GM19455 (cell line): ENCODE measurements at regions not wholly inside any gene's neighbourhood (a gene's known extent, or its start where the extent isn't known, plus 50 kb on each side); places are given as distances from the start of the nearest gene placed in this dataset.

Experiments used
- ATAC-seq: cut with Tn5 transposase; IDR thresholded peaks from one replicate; pipeline ENCODE4 v1.9.1; 2021; ENCODE audit not compliant: unreplicated experiment

GRCh38 chr10:33753389-33753788, 418.9 kb upstream of the NRP1 start:
- ATAC-seq = no peak

DNA sequence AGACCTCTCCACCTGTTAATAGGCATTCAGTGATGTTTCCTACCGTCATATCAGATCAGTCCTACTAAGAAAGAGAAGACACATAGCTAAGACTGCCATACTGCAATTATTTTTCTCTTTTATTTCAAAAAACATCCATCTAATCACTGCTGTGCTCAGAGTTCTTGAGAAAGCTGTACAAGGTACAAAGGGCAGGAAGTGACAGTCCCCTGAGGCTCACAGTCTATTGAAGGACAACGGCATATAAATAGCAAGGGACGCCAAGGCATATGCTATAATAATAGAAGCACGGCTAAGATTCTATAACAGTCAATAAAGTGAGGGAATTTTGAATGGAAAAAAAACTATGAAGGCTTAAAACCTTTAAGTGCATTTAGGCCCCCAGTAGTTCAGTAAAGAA, 415.3 kb upstream of the NRP1 start:
- ATAC-seq = no peak

GRCh38 chr10:33749067-33749735, 414.7 kb upstream of the NRP1 start:
- no peak for ATAC-seq

- no peak for ATAC-seq
These were observed 412.4 kb upstream of the NRP1 start for GRCh38 chr10:33746836-33747268.

DNA sequence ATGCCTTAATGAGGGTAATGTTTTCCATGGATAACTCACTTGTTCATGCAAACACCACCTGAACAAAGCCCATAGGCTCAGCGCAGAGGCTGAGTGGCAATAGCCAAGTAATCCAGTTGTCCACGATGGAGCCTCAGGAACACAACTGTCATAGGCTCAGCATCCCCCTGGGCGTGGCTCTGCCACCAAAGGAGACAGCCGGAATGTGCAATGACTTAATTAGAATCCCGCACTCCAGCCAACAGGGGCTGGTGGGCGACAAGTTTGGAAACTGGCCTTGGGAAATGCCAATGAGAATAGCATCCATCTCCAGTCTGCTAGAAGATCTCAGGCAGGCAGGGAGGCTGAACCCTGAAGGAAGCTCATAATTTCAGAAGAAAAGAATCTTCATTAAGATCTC, 411.7 kb upstream of the NRP1 start:
- ATAC-seq = no peak

- ATAC-seq = no peak
These were observed 409.0 kb upstream of the NRP1 start for GRCh38 chr10:33743429-33743857.

DNA sequence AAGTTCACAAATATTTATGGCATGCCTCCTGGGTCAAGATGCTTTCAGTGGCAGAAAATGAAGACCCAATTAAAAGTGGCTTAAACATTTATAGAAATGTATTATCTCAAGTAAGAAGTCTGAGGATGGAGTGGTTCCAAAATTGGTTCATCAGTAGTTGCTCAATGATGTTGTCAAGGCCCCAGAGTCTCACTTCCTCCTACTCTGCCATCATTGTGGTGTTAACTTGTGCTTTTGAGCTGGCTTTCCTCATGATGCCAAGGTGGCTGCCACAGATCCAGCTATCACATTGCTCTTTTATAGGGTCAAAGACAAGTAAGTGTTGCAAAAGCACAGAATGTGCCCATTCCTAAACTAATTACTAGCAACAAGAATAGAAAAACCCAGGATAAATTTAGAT, 404.6 kb upstream of the NRP1 start:
- ATAC-seq = no peak

GRCh38 chr10:33735464-33735923, 401.0 kb upstream of the NRP1 start:
- ATAC-seq = no peak

GRCh38 chr10:33734393-33735155, 400.1 kb upstream of the NRP1 start:
- ATAC-seq = no peak

GRCh38 chr10:33733058-33733457, 398.6 kb upstream of the NRP1 start:
- ATAC-seq = no peak

GRCh38 chr10:33732161-33732680, 397.8 kb upstream of the NRP1 start:
- ATAC-seq = no peak

DNA sequence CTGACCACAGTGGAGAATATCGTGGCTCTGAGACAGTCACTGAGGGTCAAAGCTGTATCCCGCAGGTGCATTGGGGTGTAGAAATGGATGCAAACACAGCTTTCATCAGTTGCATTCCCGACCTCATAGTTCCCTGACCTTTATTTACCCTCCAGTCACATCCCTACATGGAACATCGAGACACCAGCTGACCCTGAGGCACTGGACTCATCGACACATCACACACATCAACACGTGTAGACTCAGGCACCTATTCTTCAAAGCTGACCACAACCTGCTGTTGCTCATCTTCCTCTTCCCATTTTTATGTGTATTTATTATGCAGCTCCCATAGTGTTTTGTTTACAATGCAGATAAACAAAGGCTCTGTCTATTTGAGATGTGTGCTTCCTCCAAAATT, 396.9 kb upstream of the NRP1 start:
- no peak for ATAC-seq

- ATAC-seq = no peak
These were observed 391.0 kb upstream of the NRP1 start for GRCh38 chr10:33725430-33725829.

DNA sequence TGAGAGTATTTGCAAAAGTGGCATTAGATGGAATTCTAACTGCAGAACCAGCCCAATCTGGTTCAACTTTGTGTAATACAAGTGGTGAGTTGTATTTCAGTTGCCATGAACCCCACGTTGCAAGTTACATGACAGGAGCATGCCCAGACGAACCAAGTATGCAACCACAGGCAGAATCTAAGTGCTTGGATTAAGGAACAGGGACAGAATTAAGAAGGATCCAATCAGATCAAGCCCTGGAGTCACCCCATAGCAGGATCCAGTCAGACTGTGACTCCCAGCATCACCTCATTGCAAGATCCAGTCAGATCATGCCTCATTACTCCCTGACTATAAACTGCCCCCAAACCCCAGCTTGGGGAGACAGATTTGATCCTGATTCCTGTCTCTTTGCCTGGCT, 388.7 kb upstream of the NRP1 start:
- ATAC-seq = no peak

- no peak for ATAC-seq
These were observed 387.6 kb upstream of the NRP1 start for GRCh38 chr10:33722067-33722466.

DNA sequence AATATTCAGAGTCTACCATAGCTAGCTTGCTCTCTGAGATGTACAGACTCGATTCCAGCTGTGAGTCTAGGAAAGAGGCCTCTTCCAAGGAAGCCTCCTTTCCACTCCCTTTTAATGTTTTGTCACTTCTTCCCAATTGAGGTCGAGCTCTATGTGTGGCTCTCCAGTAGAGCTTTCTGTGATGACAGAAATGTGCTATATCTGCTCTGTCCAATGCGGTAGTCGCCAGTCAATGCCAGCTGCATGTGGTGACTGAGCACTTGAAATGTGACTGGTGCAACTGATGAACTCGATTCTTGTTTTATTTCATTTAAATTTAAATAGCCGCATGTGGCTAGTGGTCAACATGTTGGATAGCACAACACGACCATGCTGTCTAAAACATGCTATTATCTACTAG, 387.0 kb upstream of the NRP1 start:
- no peak for ATAC-seq

GRCh38 chr10:33720161-33720560, 385.7 kb upstream of the NRP1 start:
- no peak for ATAC-seq

DNA sequence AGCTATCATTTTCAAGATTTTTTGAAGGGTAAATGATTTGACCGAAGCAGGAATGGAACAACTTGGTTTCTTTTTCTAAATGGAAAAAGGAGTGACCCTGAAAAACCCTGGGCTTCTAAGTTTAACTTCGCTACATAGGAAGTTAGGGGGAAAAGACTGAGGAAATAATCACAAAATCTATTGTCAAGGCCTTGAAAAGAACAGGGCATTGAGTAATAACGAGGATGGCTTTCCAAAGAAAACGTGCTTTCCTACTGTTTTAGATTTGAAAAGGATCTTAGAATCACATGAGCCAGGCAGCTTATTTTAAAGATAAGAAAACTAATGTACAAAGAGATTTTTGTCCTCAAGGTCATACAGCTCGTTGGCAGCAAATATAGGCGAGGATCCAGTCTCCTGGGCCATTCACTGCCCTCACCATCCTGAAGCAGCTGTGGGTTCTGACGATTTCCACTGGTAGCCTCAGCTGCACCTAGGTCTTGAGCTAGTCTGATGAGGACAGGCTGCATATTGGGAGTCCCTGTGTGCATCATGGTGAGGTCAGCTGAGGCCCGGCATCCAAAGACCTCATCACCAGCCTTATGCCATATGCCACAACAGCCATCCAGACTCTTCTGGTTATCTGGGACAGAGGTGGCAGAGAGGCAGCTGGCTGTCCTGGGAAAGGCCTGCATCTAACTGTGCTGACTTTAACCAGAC, 384.7 kb upstream of the NRP1 start:
- no peak for ATAC-seq

DNA sequence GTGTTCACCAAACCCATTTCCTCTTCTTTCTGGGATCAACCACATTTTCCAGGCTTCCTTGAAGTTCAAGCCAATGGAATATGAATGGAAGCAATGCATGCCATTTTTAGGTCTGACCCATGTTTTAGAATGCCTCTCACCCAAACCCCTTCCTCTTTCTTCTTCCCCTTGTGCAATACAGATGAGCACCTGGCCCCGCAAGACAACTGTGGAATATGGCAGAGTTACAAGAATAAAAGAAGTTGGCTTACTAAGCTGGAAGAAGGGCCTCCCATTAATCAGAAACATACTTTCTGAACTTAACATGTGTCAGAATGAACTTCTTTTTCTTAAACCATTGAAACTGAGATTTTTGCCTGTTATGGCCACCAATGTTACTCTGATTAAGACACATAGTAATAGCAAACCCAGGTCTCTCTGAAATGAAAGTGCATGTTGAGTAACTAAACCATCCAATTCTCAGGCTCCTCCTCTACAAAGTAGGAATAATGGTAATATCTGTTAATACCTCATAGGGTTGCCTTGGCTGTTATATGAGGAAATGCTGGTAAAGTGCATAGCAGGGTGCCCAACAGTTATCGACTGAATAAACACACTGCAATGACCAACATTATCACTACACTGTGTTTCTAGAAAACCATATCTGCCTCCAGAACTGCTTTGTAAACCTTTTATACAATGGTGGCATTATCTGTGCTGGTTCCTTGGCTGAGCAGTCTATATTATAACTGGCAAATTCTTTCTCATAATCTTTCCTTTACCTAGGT, 382.2 kb upstream of the NRP1 start:
- ATAC-seq = no peak

GRCh38 chr10:33715303-33715975, 381.0 kb upstream of the NRP1 start:
- ATAC-seq = no peak
